Ishikawa (cell line): ENCODE measurements at regions not wholly inside any gene's neighbourhood (a gene's known extent, or its start where the extent isn't known, plus 50 kb on each side); places are given as distances from the start of the nearest gene placed in this dataset.

Experiments
- CEBPB ChIP-seq: IDR thresholded peaks from 2 replicates; pipeline ENCODE4 v1.6.1; 2012
- CREB1 ChIP-seq: IDR thresholded peaks from 2 replicates; pipeline ENCODE4 v1.6.1; 2012; ENCODE audit warnings: low read depth
- EGR1 ChIP-seq: IDR thresholded peaks from 2 replicates; pipeline ENCODE4 v1.6.1; 2012
- EP300 ChIP-seq: IDR thresholded peaks from 2 replicates; pipeline ENCODE4 v1.6.1; 2012; ENCODE audit warnings: borderline replicate concordance
- FOXM1 ChIP-seq: IDR thresholded peaks from 2 replicates; pipeline ENCODE4 v1.6.1; 2012; ENCODE audit warnings: low read depth, borderline replicate concordance
- NFIC ChIP-seq: IDR thresholded peaks from 2 replicates; pipeline ENCODE4 v1.6.1; 2012
- RAD21 ChIP-seq: IDR thresholded peaks from 2 replicates; pipeline ENCODE4 v1.6.1; 2012; ENCODE audit warnings: low read depth
- REST ChIP-seq: IDR thresholded peaks from 2 replicates; pipeline ENCODE4 v1.6.1; 2012; ENCODE audit warnings: low read depth, mild to moderate bottlenecking
- TAF1 ChIP-seq: IDR thresholded peaks from 2 replicates; pipeline ENCODE4 v1.6.1; 2012; ENCODE audit warnings: low read depth, mild to moderate bottlenecking
- TCF12 ChIP-seq: IDR thresholded peaks from 2 replicates; pipeline ENCODE4 v1.6.1; 2012; ENCODE audit warnings: low read depth
- TEAD4 ChIP-seq: IDR thresholded peaks from 2 replicates; pipeline ENCODE4 v1.6.1; 2012
- USF1 ChIP-seq: IDR thresholded peaks from 2 replicates; pipeline ENCODE4 v1.6.1; 2012
- YY1 ChIP-seq: IDR thresholded peaks from 2 replicates; pipeline ENCODE4 v1.6.1; 2012; ENCODE audit warnings: low read depth
- ZBTB7A ChIP-seq: IDR thresholded peaks from 2 replicates; pipeline ENCODE4 v1.6.1; 2012; ENCODE audit warnings: low read depth
- TF ChIP-seq, protein P1 (sequence below): IDR thresholded peaks from 2 replicates; pipeline ENCODE4 v1.6.1; 2012

DNA sequence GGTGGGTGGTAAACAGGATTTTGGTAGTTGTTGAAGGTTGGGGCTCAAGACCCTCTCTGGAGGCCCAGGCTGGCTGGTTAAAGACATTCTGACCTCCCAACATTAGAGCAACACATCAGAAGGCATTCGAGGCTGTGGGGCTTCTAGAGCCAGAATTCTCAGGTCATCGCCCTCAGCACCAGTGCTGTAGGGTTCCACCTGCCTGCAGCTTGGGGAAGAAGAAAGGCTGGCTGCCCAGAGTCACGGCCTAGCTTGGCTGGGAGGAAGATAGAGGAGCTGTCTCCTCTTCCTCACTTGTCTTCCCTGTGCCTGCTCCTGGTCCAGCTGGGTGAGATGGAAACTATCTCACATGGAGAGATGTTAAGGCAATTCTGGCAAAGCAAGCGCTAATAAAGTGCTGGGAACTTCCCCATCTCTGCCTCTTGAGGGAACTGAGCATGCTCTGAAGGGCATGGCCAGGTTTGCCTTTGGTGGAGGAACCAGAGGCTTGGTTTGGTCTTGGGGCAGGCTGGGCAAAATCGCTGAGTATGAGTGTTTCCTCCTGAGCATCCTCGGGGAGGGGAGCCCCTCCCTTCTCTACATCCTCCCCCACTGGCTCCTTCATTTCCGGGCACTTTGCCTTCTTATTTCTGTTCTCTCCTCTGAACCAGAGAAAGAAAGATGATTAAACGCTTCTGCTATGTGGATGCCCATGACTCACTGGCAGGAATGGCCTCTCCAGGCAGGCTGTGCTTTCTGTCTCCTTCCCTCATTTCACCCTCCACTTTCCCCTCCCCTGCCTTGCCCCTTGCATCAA lies 509.0 kb upstream of the PODXL start:
- TF ChIP-seq YY1 = no peak
- TF ChIP-seq TEAD4 = peak; percentile 19; the same call in 1 of the 2 replicates
- no peak for TF ChIP-seq CREB1

DNA sequence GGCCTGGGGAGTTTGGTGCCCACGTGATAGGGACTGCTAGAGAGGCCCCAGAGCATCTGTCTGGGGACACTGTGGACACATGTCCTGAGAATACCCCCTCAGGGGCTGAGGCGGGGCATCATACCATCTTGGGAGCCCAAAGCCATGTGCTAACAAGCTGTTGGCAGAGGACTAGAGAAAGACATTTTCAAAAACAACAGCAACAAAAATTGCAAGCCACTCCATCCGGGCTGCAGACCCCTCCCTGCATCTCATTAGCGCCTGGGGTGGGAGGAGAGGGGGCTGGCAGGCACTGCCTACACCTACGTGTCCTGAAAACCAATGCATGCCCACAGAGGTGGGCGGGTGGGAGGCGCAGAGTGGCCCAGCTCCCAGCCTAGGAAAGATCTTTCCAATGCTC lies 507.4 kb upstream of the PODXL start:
- TF ChIP-seq TEAD4 (no peak), USF1 (no peak), RAD21 (no peak)

DNA sequence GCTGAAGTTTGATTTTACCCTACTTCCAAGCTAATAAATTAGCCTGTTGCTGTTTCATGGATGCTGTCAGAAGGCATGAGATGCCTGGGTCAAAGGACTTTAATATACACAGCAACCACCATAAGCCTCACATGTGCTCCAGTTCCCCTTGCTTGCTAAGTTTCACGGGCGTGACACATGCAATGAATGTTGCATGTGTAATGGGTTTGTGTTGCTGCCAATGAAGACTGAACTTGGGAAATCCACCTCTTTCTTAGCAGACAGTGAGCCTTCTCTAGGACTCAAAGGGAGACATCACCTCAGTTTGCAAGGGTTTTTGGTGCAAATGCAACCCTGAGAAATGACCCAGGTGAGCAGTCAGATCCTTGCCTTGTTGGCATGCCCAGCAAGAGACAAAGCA lies 505.5 kb upstream of the PODXL start:
- TF ChIP-seq CREB1 (no peak), TEAD4 (no peak), CEBPB (no peak), REST (no peak), RAD21 (no peak), ZBTB7A (no peak), EP300 (no peak)
- TF ChIP-seq, protein P1, sequence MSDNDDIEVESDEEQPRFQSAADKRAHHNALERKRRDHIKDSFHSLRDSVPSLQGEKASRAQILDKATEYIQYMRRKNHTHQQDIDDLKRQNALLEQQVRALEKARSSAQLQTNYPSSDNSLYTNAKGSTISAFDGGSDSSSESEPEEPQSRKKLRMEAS = no peak

DNA sequence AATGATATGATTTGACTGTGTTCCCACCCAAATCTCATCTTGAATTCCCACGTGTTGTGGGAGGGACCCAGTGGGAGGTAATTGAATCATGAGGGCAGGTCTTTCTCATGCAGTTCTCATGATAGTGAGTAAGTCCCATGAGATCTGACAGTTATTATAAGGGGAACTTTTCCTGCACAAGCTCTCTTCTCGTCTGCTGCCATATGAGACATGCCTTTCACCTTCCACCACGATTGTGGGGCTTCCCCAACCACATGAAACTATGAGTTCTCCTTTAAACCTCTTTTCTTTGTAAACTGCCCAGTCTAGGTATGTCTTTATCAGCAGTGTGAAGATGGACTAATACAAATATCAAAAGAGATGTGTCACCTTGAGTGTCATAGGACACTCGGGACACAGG lies 502.7 kb upstream of the PODXL start:
- TF ChIP-seq, protein P1 = no peak
- TF ChIP-seq CREB1 = no peak
- TF ChIP-seq REST = no peak
- TF ChIP-seq TCF12 = no peak
- TF ChIP-seq NFIC = no peak
- TF ChIP-seq TAF1 = no peak
- no peak for TF ChIP-seq YY1
- TF ChIP-seq TEAD4 = no peak
- no peak for TF ChIP-seq USF1
- TF ChIP-seq EGR1 = no peak
- no peak for TF ChIP-seq EP300
- TF ChIP-seq RAD21 = no peak
- TF ChIP-seq ZBTB7A = no peak
- TF ChIP-seq CEBPB = no peak

DNA sequence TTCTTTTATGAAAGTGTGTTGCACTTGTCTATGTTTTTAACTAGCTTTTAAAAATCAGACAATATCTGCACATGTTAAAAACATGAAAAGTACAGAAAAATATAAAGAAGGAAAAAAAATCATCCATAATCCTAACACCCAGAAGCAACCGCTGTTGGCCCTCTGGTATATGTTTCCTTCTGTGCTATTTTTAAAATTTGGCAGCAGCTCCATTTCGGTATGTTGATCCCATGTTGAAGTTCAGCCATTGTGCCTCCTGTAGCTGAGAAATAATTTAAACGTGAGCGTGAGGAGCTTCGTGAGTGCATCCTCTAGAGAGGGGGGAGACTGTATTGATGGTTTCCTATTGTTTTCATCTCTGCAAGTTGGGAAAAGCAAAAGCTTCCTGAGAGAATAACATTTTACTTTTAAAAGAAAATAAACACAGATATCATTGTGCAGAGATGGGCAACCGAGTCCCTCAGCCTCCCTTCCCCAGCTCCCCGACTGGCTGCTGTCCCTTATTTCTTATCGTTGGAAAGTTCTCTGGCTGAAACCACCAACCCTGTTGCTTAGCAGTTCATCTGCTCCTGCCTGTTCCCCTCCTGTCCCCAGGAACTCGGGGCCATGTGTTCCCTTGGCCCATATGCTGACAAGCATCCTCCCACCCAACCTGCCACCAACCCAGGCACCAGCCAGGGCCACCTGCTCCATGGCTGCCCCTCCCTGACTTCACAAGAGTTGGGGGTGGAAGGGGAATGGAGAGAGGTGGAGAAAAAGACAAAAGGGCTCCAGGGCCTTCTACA lies 499.1 kb upstream of the PODXL start:
- TF ChIP-seq TCF12 (no peak), TEAD4 (no peak), EP300 (no peak), ZBTB7A (no peak), FOXM1 (no peak), RAD21 (no peak), CEBPB (no peak), EGR1 (no peak)

GRCh38 chr7:132053871-132054270 lies 497.4 kb upstream of the PODXL start:
- TF ChIP-seq REST = no peak
- no peak for TF ChIP-seq RAD21
- TF ChIP-seq ZBTB7A = no peak
- no peak for TF ChIP-seq TAF1
- TF ChIP-seq EGR1 = no peak
- TF ChIP-seq, protein P1 = no peak
- no peak for TF ChIP-seq FOXM1
- TF ChIP-seq CEBPB = no peak
- TF ChIP-seq YY1 = no peak
- TF ChIP-seq CREB1 = no peak
- TF ChIP-seq TCF12 = no peak
- TF ChIP-seq TEAD4 = no peak
- TF ChIP-seq EP300 = no peak
